ENCODE measurements at regions not wholly inside any gene's neighbourhood (a gene's known extent, or its start where the extent isn't known, plus 50 kb on each side); places are given as distances from the start of the nearest gene placed in this dataset.

- Mint-ChIP-seq H3K4me1 (ENCODE audit: low read depth, unreplicated experiment) (no peaks in the 10 kb centered on the region), H3K9me3 (ENCODE audit: unreplicated experiment) (peaks cover 2% of the 10 kb centered on the region), H3K27ac (ENCODE audit: unreplicated experiment) (no peak overlapping the region), H3K36me3 (ENCODE audit: low read depth, unreplicated experiment) (no peaks in the 10 kb centered on the region), H3K4me3 (ENCODE audit: unreplicated experiment) (no peak overlapping the region), H3K27me3 (ENCODE audit: low read depth, unreplicated experiment) (no peaks in the 10 kb centered on the region)
- H3K36me3 ChIP-seq (ENCODE audit: insufficient read depth, low read length) = no peaks in the 10 kb centered on the region
- no peaks in the 10 kb centered on the region for H4K20me1 ChIP-seq (ENCODE audit: insufficient read depth, low read length)
- H3K27ac ChIP-seq (ENCODE audit: low read depth, low read length) = no peak overlapping the region
- H2AFZ ChIP-seq (ENCODE audit: low read depth, low read length) = no peak overlapping the region
- H3K27me3 ChIP-seq (ENCODE audit: insufficient read depth, low read length) = no peaks in the 10 kb centered on the region
- H3K4me1 ChIP-seq (ENCODE audit: insufficient read depth, low read length) = no peaks in the 10 kb centered on the region
- no peak overlapping the region for H3K9ac ChIP-seq (ENCODE audit: low read length)
- no peak overlapping the region for H3K4me3 ChIP-seq (ENCODE audit: insufficient read depth, low read depth, low read length)
- H3K4me2 ChIP-seq (ENCODE audit: low read length) = no peak overlapping the region
- H3K79me2 ChIP-seq (ENCODE audit: insufficient read depth, low read length) = no peaks in the 10 kb centered on the region
- no peak for TF ChIP-seq EZH2 (IDR thresholded peaks at IDR 0.05; ENCODE audit: insufficient read depth, low read length)
- TF ChIP-seq CTCF (IDR thresholded peaks at IDR 0.05; ENCODE audit: insufficient read depth, low read depth, low read length) = no peak
- DNase-seq (ENCODE audit: low read depth) = no peak
- H3K9me3 ChIP-seq (ENCODE audit: insufficient read depth, low read depth, low read length) = no peaks in the 10 kb centered on the region
- no peak for FAIRE-seq
These were observed 98.7 kb upstream of the TMEM196 start for GRCh38 chr7:19872094-19872493.

GRCh38 chr7:19871102-19871501, 97.7 kb upstream of the TMEM196 start:
- Histone ChIP-seq H3K9me3 (ENCODE audit: insufficient read depth, low read depth, low read length) (no peaks in the 10 kb centered on the region), H3K4me1 (ENCODE audit: insufficient read depth, low read length) (no peaks in the 10 kb centered on the region), H3K27ac (ENCODE audit: low read depth, low read length) (no peak overlapping the region), H3K27me3 (ENCODE audit: insufficient read depth, low read length) (no peaks in the 10 kb centered on the region), H3K4me2 (ENCODE audit: low read length) (no peak overlapping the region), H2AFZ (ENCODE audit: low read depth, low read length) (no peak overlapping the region), H4K20me1 (ENCODE audit: insufficient read depth, low read length) (no peaks in the 10 kb centered on the region), H3K36me3 (ENCODE audit: insufficient read depth, low read length) (no peaks in the 10 kb centered on the region), H3K9ac (ENCODE audit: low read length) (no peak overlapping the region), H3K4me3 (ENCODE audit: insufficient read depth, low read depth, low read length) (no peak overlapping the region), H3K79me2 (ENCODE audit: insufficient read depth, low read length) (no peaks in the 10 kb centered on the region)
- Mint-ChIP-seq H3K4me1 (ENCODE audit: low read depth, unreplicated experiment) (no peaks in the 10 kb centered on the region), H3K4me3 (ENCODE audit: unreplicated experiment) (no peak overlapping the region), H3K36me3 (ENCODE audit: low read depth, unreplicated experiment) (no peaks in the 10 kb centered on the region), H3K9me3 (ENCODE audit: unreplicated experiment) (peaks cover 2% of the 10 kb centered on the region), H3K27ac (ENCODE audit: unreplicated experiment) (no peak overlapping the region), H3K27me3 (ENCODE audit: low read depth, unreplicated experiment) (no peaks in the 10 kb centered on the region)
- TF ChIP-seq CTCF (IDR thresholded peaks at IDR 0.05; ENCODE audit: insufficient read depth, low read depth, low read length) (no peak), EZH2 (IDR thresholded peaks at IDR 0.05; ENCODE audit: insufficient read depth, low read length) (no peak)
- DNase-seq (ENCODE audit: low read depth) (no peak), FAIRE-seq (no peak)

GRCh38 chr7:19869979-19870378, 96.6 kb upstream of the TMEM196 start:
- FAIRE-seq = no peak
- H3K27me3 Mint-ChIP-seq (ENCODE audit: low read depth, unreplicated experiment) = no peaks in the 10 kb centered on the region
- Histone ChIP-seq H3K36me3 (ENCODE audit: insufficient read depth, low read length) (no peaks in the 10 kb centered on the region), H3K27ac (ENCODE audit: low read depth, low read length) (no peak overlapping the region), H3K9ac (ENCODE audit: low read length) (no peak overlapping the region), H4K20me1 (ENCODE audit: insufficient read depth, low read length) (no peaks in the 10 kb centered on the region), H3K79me2 (ENCODE audit: insufficient read depth, low read length) (no peaks in the 10 kb centered on the region), H3K27me3 (ENCODE audit: insufficient read depth, low read length) (no peaks in the 10 kb centered on the region), H2AFZ (ENCODE audit: low read depth, low read length) (no peak overlapping the region), H3K4me1 (ENCODE audit: insufficient read depth, low read length) (no peaks in the 10 kb centered on the region), H3K9me3 (ENCODE audit: insufficient read depth, low read depth, low read length) (no peaks in the 10 kb centered on the region), H3K4me2 (ENCODE audit: low read length) (no peak overlapping the region), H3K4me3 (ENCODE audit: insufficient read depth, low read depth, low read length) (no peak overlapping the region)
- no peak for TF ChIP-seq CTCF (IDR thresholded peaks at IDR 0.05; ENCODE audit: insufficient read depth, low read depth, low read length)
- no peak for TF ChIP-seq EZH2 (IDR thresholded peaks at IDR 0.05; ENCODE audit: insufficient read depth, low read length)
- no peak overlapping the region for H3K27ac Mint-ChIP-seq (ENCODE audit: unreplicated experiment)
- H3K4me3 Mint-ChIP-seq (ENCODE audit: unreplicated experiment) = no peak overlapping the region
- no peaks in the 10 kb centered on the region for H3K36me3 Mint-ChIP-seq (ENCODE audit: low read depth, unreplicated experiment)
- no peak for DNase-seq (ENCODE audit: low read depth)
- peaks cover 2% of the 10 kb centered on the region for H3K9me3 Mint-ChIP-seq (ENCODE audit: unreplicated experiment)
- no peaks in the 10 kb centered on the region for H3K4me1 Mint-ChIP-seq (ENCODE audit: low read depth, unreplicated experiment)

All from astrocyte (in vitro differentiated cells and primary cell).